ENCODE measurements at regions not wholly inside any gene's neighbourhood (a gene's known extent, or its start where the extent isn't known, plus 50 kb on each side); places are given as distances from the start of the nearest gene placed in this dataset.

DNA sequence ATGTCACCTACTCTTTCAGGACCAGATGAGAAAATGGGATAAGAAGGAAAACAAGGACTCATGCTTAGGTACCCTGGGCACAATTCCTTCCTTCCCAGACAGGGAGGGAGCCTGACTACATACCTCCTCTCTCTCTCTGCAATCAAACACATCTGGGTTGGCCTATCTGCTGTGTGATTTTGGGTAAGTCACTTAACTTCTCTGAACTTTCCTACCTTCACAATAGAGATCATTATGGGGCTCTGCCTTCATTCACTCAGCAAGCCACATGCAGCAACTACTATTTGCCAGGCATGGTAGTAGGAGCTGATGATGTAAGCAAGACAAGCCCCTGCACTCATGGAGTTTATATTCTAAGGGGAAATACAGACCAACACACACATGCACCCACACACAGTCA, 251.2 kb downstream of the SHQ1 start:
- intact Hi-C loops (cut with DNase I; ENCODE audit: low total_unique reads) (no loop called here), in situ Hi-C loops (cut with MboI; ENCODE audit: low pct_ligation_motif_present in 1 of 4, low pct_unique_long_range_greater_than_20kb in 1 of 4, low sequenced_read_pairs in 3 of 4) (no loop called here)
- H3K27ac ChIP-seq, result no peak overlapping the region
- no peaks in the 10 kb centered on the region for H3K27me3 ChIP-seq
- H3K36me3 ChIP-seq, result no peaks in the 10 kb centered on the region
- H3K4me3 ChIP-seq, result no peak overlapping the region
- DNase-seq, result no peak
- no peak for TF ChIP-seq POLR2AphosphoS5 (IDR thresholded peaks at IDR 0.05)
- TF ChIP-seq, protein P1, sequence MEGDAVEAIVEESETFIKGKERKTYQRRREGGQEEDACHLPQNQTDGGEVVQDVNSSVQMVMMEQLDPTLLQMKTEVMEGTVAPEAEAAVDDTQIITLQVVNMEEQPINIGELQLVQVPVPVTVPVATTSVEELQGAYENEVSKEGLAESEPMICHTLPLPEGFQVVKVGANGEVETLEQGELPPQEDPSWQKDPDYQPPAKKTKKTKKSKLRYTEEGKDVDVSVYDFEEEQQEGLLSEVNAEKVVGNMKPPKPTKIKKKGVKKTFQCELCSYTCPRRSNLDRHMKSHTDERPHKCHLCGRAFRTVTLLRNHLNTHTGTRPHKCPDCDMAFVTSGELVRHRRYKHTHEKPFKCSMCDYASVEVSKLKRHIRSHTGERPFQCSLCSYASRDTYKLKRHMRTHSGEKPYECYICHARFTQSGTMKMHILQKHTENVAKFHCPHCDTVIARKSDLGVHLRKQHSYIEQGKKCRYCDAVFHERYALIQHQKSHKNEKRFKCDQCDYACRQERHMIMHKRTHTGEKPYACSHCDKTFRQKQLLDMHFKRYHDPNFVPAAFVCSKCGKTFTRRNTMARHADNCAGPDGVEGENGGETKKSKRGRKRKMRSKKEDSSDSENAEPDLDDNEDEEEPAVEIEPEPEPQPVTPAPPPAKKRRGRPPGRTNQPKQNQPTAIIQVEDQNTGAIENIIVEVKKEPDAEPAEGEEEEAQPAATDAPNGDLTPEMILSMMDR (IDR thresholded peaks at IDR 0.05), result no peak
- TF ChIP-seq POLR2A (IDR thresholded peaks at IDR 0.05), result no peak
- TF ChIP-seq EP300 (IDR thresholded peaks at IDR 0.05; ENCODE audit: low read depth), result no peak
- no peaks in the 10 kb centered on the region for H3K9me3 ChIP-seq
- peaks cover 0 to 3% (median 2%) of the 10 kb centered on the region in 4 donors for H3K4me1 ChIP-seq

DNA sequence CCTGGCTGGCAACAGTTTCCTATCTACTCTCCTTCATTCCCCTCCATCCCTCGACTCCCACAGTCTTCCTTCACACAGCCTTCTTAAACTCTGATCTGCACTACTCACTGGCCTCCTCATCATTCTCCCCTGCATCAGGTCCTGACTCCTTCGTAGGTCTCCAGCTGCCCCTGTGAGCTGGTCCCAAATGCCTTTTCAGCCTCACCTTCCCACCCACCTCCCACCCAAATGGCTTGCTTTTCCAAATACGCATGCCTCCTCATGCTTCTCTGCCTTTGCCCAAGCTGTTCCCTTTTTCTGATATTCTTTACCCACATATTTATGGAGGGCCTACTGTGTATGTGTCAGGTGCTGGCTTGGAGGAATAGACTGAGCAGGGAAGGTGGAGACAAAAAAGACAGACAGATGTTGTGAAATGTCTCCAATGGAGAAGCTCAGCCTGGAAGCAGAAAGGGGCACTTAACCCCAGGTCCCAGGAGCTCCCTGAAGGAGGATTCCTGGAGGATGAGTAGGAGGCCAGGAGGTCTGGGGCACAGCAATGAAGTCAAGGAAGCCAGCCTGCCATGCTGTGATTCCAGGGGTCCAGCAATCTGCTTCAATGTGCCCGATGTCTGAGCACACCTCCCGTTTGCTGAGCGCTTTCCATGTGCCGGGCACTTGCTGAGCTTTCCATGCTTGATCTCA, 252.2 kb downstream of the SHQ1 start:
- H3K27me3 ChIP-seq, result no peaks in the 10 kb centered on the region
- WGBS, 2 donors (ENCODE audit: low coverage in 1 of 2), result 93 to 100% methylated on average over 3 to 7 of the region's 7 CpGs

DNA sequence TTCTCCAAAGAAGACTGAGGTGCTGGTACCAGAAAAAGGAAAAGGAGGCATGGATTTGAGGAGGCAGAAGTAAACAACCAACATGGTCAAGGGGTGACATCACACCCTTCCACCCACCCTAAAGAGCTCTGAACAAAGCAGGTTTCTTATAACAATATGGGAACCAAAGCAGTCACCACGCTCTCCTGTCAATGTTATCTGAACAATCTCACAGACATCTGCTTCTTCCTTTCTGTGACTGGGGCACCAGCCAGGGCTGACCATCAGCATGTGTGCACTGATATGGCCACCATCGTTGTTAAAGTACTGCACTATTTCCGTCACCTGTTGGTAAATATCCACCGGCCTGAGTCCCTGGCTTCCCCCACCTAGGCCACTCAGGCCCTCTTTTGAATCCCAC, 252.9 kb downstream of the SHQ1 start:
- Histone ChIP-seq H3K27ac (no peak overlapping the region), H3K4me1 (peaks cover 0 to 13% (median 5%) of the 10 kb centered on the region in 4 donors), H3K9me3 (no peaks in the 10 kb centered on the region), H3K27me3 (no peaks in the 10 kb centered on the region), H3K4me3 (no peak overlapping the region), H3K36me3 (no peaks in the 10 kb centered on the region)
- intact Hi-C loops (cut with DNase I; ENCODE audit: low total_unique reads), result no loop called here
- 80 to 88% methylated on average over 1 to 4 of the region's 4 CpGs for WGBS, 2 donors (ENCODE audit: low coverage in 1 of 2)
- in situ Hi-C loops (cut with MboI; ENCODE audit: low pct_ligation_motif_present in 1 of 4, low pct_unique_long_range_greater_than_20kb in 1 of 4, low sequenced_read_pairs in 3 of 4), result no loop called here
- TF ChIP-seq EP300 (IDR thresholded peaks at IDR 0.05; ENCODE audit: low read depth) (no peak), POLR2A (IDR thresholded peaks at IDR 0.05) (no peak), POLR2AphosphoS5 (IDR thresholded peaks at IDR 0.05) (no peak)
- DNase-seq, result no peak

More for the DNA sequence above, 252.2 kb downstream of the SHQ1 start:
- Histone ChIP-seq H3K9me3 (no peaks in the 10 kb centered on the region), H3K36me3 (no peaks in the 10 kb centered on the region), H3K4me1 (peaks cover 0 to 13% (median 5%) of the 10 kb centered on the region in 4 donors), H3K4me3 (no peak overlapping the region), H3K27ac (no peak overlapping the region)
- intact Hi-C loops (cut with DNase I; ENCODE audit: low total_unique reads) (no loop called here), in situ Hi-C loops (cut with MboI; ENCODE audit: low pct_ligation_motif_present in 1 of 4, low pct_unique_long_range_greater_than_20kb in 1 of 4, low sequenced_read_pairs in 3 of 4) (no loop called here)
- DNase-seq, result no peak
- no peak for TF ChIP-seq POLR2A (IDR thresholded peaks at IDR 0.05)
- TF ChIP-seq EP300 (IDR thresholded peaks at IDR 0.05; ENCODE audit: low read depth), result no peak
- TF ChIP-seq POLR2AphosphoS5 (IDR thresholded peaks at IDR 0.05), result no peak
- TF ChIP-seq, protein P1 (IDR thresholded peaks at IDR 0.05), result no peak

DNA sequence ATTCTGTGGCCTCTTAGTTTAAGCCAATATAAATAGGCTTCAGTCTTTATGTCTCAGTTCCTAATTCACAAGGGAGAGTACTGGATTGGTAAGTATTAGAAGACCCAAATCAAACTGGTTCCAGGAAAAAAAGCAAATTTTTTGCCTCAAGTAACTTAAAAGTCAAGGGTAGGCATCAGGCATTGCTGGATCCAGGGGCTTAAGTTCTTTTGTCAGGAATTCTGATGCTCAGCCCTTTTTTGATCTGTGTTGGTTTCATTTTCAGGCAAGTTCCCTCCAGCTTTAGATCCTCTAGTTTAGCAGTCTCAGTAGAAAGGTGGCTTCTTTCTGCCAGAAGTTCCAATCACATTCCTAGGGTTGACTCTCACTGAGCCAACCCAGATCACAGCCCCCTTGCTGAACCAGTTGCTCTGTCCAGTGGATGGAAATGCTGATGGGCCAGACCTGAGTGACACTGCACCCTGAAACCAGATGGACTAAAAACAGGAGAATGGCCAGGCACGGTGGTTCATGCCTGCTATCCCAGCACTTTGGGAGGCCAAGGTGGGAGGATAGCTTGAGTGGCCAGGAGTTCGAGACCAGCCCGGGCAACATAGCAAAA, 253.5 kb downstream of the SHQ1 start:
- Histone ChIP-seq H3K4me1 (peaks cover 0 to 13% (median 5%) of the 10 kb centered on the region in 4 donors), H3K27me3 (no peaks in the 10 kb centered on the region), H3K4me3 (no peak overlapping the region), H3K9me3 (no peaks in the 10 kb centered on the region), H3K27ac (no peak overlapping the region), H3K36me3 (no peaks in the 10 kb centered on the region)
- no peak for DNase-seq
- 86% methylated on average over 3 of the region's 3 CpGs; no CpG with 5 or more reads in 1 of the 2 donors for WGBS, 2 donors (ENCODE audit: low coverage in 1 of 2)
- in situ Hi-C loops (cut with MboI; ENCODE audit: low pct_ligation_motif_present in 1 of 4, low pct_unique_long_range_greater_than_20kb in 1 of 4, low sequenced_read_pairs in 3 of 4), result no loop called here
- intact Hi-C loops (cut with DNase I; ENCODE audit: low total_unique reads), result no loop called here
- TF ChIP-seq POLR2AphosphoS5 (IDR thresholded peaks at IDR 0.05) (no peak), POLR2A (IDR thresholded peaks at IDR 0.05) (no peak), EP300 (IDR thresholded peaks at IDR 0.05; ENCODE audit: low read depth) (no peak)
- TF ChIP-seq, protein P1 (IDR thresholded peaks at IDR 0.05), result no peak

Data from transverse colon (tissue), 4 donors.